Mesenchymal stem cell (in vitro differentiated cells and primary cell): ENCODE measurements at regions not wholly inside any gene's neighbourhood (a gene's known extent, or its start where the extent isn't known, plus 50 kb on each side); places are given as distances from the start of the nearest gene placed in this dataset.

ENCODE experiments used
- DNase-seq: peaks from one replicate; pipeline ENCODE4 v3.0.0-alpha.2; 2013
- H2AFZ ChIP-seq: one replicate; pipeline ENCODE4 v1.6.1; 2013; ENCODE audit warnings: low read depth, mild to moderate bottlenecking, control low read depth, inconsistent platforms, low read length, moderate library complexity
- H2AK5ac ChIP-seq: 2 replicates; pipeline ENCODE4 v1.6.1; 2013; ENCODE audit warnings: low read length, moderate library complexity, mild to moderate bottlenecking, inconsistent platforms; ENCODE audit not compliant: severe bottlenecking
- H2BK120ac ChIP-seq: one replicate; pipeline ENCODE4 v1.6.1; 2013; ENCODE audit warnings: low read depth, mild to moderate bottlenecking, inconsistent platforms, low read length, moderate library complexity
- H2BK12ac ChIP-seq, 2 experiments: one replicate each; pipeline ENCODE4 v1.6.1; 2013; ENCODE audit warnings: inconsistent platforms in 2 of 2, low read length in 2 of 2, mild to moderate bottlenecking in 2 of 2, moderate library complexity in 2 of 2, control low read depth in 1 of 2
- H2BK15ac ChIP-seq: one replicate; pipeline ENCODE4 v1.6.1; 2013; ENCODE audit warnings: mild to moderate bottlenecking, low read depth, inconsistent platforms; ENCODE audit not compliant: poor library complexity, severe bottlenecking
- H2BK5ac ChIP-seq: 2 replicates; pipeline ENCODE4 v1.6.1; 2013; ENCODE audit warnings: low read depth, mild to moderate bottlenecking, low read length, control low read depth, inconsistent platforms; ENCODE audit not compliant: poor library complexity, severe bottlenecking
- H3K14ac ChIP-seq, 2 experiments: one replicate each; pipeline ENCODE4 v1.6.1; 2013; ENCODE audit warnings: inconsistent platforms in 2 of 2, low read length in 2 of 2, control low read depth in 1 of 2, mild to moderate bottlenecking in 1 of 2, moderate library complexity in 1 of 2
- H3K18ac ChIP-seq, 2 experiments: one replicate each; pipeline ENCODE4 v1.6.1; 2013; ENCODE audit warnings: inconsistent platforms in 2 of 2, low read length in 2 of 2, control low read depth in 1 of 2, low read depth in 1 of 2, mild to moderate bottlenecking in 1 of 2
- H3K23ac ChIP-seq, 2 experiments: one replicate each; pipeline ENCODE4 v1.6.1; 2013; ENCODE audit warnings: inconsistent platforms in 2 of 2, low read length in 2 of 2, mild to moderate bottlenecking in 2 of 2, moderate library complexity in 2 of 2, control low read depth in 1 of 2
- H3K27ac ChIP-seq: 2 replicates; pipeline ENCODE4 v1.5.1; 2013; ENCODE audit warnings: mild to moderate bottlenecking, moderate library complexity, low read length, control low read depth, inconsistent platforms; ENCODE audit not compliant: poor library complexity, severe bottlenecking
- H3K27me3 ChIP-seq, 2 experiments: 2 replicates each; pipeline versions ENCODE4 v1.6.1 to v1.7.0; 2013; ENCODE audit warnings: low read length in 2 of 2, mild to moderate bottlenecking in 2 of 2, moderate library complexity in 2 of 2, control low read depth in 1 of 2, inconsistent platforms in 1 of 2; ENCODE audit not compliant: control insufficient read depth in 1 of 2, insufficient read depth in 1 of 2
- H3K36me3 ChIP-seq, 2 experiments: 2 replicates each; pipeline versions ENCODE4 v1.6.1 to v1.7.0; 2013; ENCODE audit warnings: low read length in 2 of 2, control low read depth in 1 of 2, inconsistent platforms in 1 of 2, low read depth in 1 of 2, mild to moderate bottlenecking in 1 of 2; ENCODE audit not compliant: insufficient read depth in 2 of 2, control insufficient read depth in 1 of 2
- H3K4ac ChIP-seq, 2 experiments: one replicate each; pipeline ENCODE4 v1.6.1; 2013; ENCODE audit warnings: inconsistent platforms in 2 of 2, low read length in 2 of 2, mild to moderate bottlenecking in 2 of 2, moderate library complexity in 2 of 2, control low read depth in 1 of 2, low read depth in 1 of 2
- H3K4me1 ChIP-seq: 2 replicates; pipeline ENCODE4 v1.6.1; 2013; ENCODE audit warnings: low read depth, low read length, control low read depth; ENCODE audit not compliant: control insufficient read depth, insufficient read depth
- H3K4me2 ChIP-seq: 2 replicates; pipeline ENCODE4 v1.6.1; 2013; ENCODE audit warnings: low read length, mild to moderate bottlenecking, inconsistent platforms; ENCODE audit not compliant: poor library complexity, severe bottlenecking
- H3K4me3 ChIP-seq, 2 experiments: 2 replicates each; pipeline versions ENCODE4 v1.5.1 to v1.7.0; 2013; ENCODE audit warnings: low read length in 2 of 2, mild to moderate bottlenecking in 2 of 2, control low read depth in 1 of 2, low read depth in 1 of 2; ENCODE audit not compliant: insufficient read depth in 1 of 2
- H3K79me1 ChIP-seq: replicated peaks from 2 replicates; pipeline ENCODE4 v1.6.1; 2013; ENCODE audit warnings: mild to moderate bottlenecking, control low read depth, low read length, inconsistent platforms; ENCODE audit not compliant: poor library complexity, severe bottlenecking
- H3K9ac ChIP-seq: 2 replicates; pipeline ENCODE4 v1.7.0; 2013; ENCODE audit warnings: mild to moderate bottlenecking, low read length, moderate library complexity
- H3K9me3 ChIP-seq: 2 replicates; pipeline ENCODE4 v1.7.0; 2013; ENCODE audit warnings: mild to moderate bottlenecking, low read length; ENCODE audit not compliant: control insufficient read depth
- H4K8ac ChIP-seq: one replicate; pipeline ENCODE4 v1.6.1; 2013; ENCODE audit warnings: inconsistent platforms, mild to moderate bottlenecking, low read length, moderate library complexity
- H4K91ac ChIP-seq: one replicate; pipeline ENCODE4 v1.6.1; 2013; ENCODE audit warnings: mild to moderate bottlenecking, low read length, inconsistent platforms
- WGBS: methylation state at CpG from one replicate; pipeline ENCODE4 v1.1.7; 2013; ENCODE audit warnings: mixed read lengths; 5-methylcytosine and 5-hydroxymethylcytosine counted together

- 89% methylated on average over 26 of the region's 26 CpGs for WGBS
- H3K4me3 ChIP-seq: no peak overlapping the region
- DNase-seq: no peak
- no peak overlapping the region for H2BK12ac ChIP-seq
- H3K79me1 ChIP-seq: no peaks in the 10 kb centered on the region
- no peak overlapping the region for H4K8ac ChIP-seq
- H3K27me3 ChIP-seq: peaks cover 0 to 18% of the 10 kb centered on the region in 2 experiments
- no peak overlapping the region for H2BK120ac ChIP-seq
- peaks cover 0 to 4% of the 10 kb centered on the region in 2 experiments for H3K36me3 ChIP-seq
- H2AFZ ChIP-seq: no peak overlapping the region
- no peak overlapping the region for H3K18ac ChIP-seq
- no peak overlapping the region for H3K14ac ChIP-seq
- no peak overlapping the region for H3K4ac ChIP-seq
- H3K23ac ChIP-seq: no peak overlapping the region
- H4K91ac ChIP-seq: no peak overlapping the region
- H3K9ac ChIP-seq: no peak overlapping the region
- peaks cover 6% of the 10 kb centered on the region for H3K4me1 ChIP-seq
- H3K27ac ChIP-seq: no peak overlapping the region
- no peaks in the 10 kb centered on the region for H3K9me3 ChIP-seq
- H2AK5ac ChIP-seq: no peak overlapping the region
- H2BK5ac ChIP-seq: no peak overlapping the region
- H2BK15ac ChIP-seq: no peak overlapping the region
- no peak overlapping the region for H3K4me2 ChIP-seq
Measured at GRCh38 chr2:241991299-241991698, 121.8 kb downstream of the RTP5 start.

GRCh38 chr2:241992753-241993152 is 123.2 kb downstream of the RTP5 start:
- H3K27me3 ChIP-seq: peaks cover 12 to 29% of the 10 kb centered on the region in 2 experiments
- no peak overlapping the region for H3K23ac ChIP-seq
- no peak overlapping the region for H3K4me3 ChIP-seq
- 91% methylated on average over 14 of the region's 14 CpGs for WGBS
- H3K79me1 ChIP-seq: no peaks in the 10 kb centered on the region
- no peak overlapping the region for H4K91ac ChIP-seq
- no peak overlapping the region for H2AK5ac ChIP-seq
- no peak overlapping the region for H3K14ac ChIP-seq
- no peak overlapping the region for H3K27ac ChIP-seq
- no peak overlapping the region for H2AFZ ChIP-seq
- no peak for DNase-seq
- H3K9me3 ChIP-seq: no peaks in the 10 kb centered on the region
- no peak overlapping the region for H4K8ac ChIP-seq
- no peak overlapping the region for H2BK15ac ChIP-seq
- no peak overlapping the region for H2BK120ac ChIP-seq
- H3K4me2 ChIP-seq: no peak overlapping the region
- peaks cover 6% of the 10 kb centered on the region for H3K4me1 ChIP-seq
- H3K18ac ChIP-seq: no peak overlapping the region
- H2BK12ac ChIP-seq: no peak overlapping the region
- peaks cover 0 to 4% of the 10 kb centered on the region in 2 experiments for H3K36me3 ChIP-seq
- no peak overlapping the region for H2BK5ac ChIP-seq
- H3K4ac ChIP-seq: no peak overlapping the region
- no peak overlapping the region for H3K9ac ChIP-seq

DNA sequence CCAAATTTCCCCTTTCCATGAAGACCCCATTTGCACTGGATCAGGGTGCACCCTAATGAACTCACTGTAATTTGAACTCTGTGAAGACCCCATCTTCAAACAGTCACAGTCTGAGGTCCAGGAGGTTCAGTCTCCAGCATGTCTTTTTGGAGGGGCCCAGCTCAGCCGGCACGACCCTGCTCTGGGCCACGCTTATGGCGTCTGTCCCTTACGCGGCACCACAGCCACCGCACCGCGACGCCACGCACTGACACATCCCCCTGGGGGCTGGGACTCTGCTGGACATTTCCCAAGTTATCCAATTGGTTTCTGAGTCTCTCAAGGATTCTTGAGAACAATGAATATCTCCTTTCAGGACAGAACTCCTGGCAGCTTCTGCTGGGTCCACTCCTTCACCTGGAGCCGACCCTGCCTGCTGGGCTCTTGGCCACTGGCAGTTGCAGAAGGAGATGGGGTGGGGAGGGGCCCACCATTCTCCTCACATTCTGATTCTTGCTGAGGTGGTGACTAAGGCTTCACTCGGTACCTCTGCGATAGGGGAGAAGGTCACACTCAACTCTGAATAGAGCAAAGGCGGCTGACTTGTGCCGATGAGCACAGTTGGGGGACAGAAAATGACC is 124.0 kb downstream of the RTP5 start:
- H2AK5ac ChIP-seq: no peak overlapping the region
- no peak overlapping the region for H3K4me3 ChIP-seq
- no peak overlapping the region for H3K14ac ChIP-seq
- H3K18ac ChIP-seq: no peak overlapping the region
- no peak overlapping the region for H3K27ac ChIP-seq
- 94% methylated on average over 16 of the region's 16 CpGs for WGBS
- H2BK12ac ChIP-seq: no peak overlapping the region
- H4K8ac ChIP-seq: no peak overlapping the region
- no peak overlapping the region for H3K23ac ChIP-seq
- peaks cover 6% of the 10 kb centered on the region for H3K4me1 ChIP-seq
- H2AFZ ChIP-seq: no peak overlapping the region
- H3K27me3 ChIP-seq: peaks cover 14 to 34% of the 10 kb centered on the region in 2 experiments
- H4K91ac ChIP-seq: no peak overlapping the region
- no peak overlapping the region for H3K4ac ChIP-seq
- H2BK15ac ChIP-seq: no peak overlapping the region
- H3K79me1 ChIP-seq: no peaks in the 10 kb centered on the region
- no peaks in the 10 kb centered on the region for H3K9me3 ChIP-seq
- no peak overlapping the region for H3K9ac ChIP-seq
- no peak overlapping the region for H3K4me2 ChIP-seq
- DNase-seq: no peak
- H2BK120ac ChIP-seq: no peak overlapping the region
- no peak overlapping the region for H2BK5ac ChIP-seq
- peaks cover 0 to 4% of the 10 kb centered on the region in 2 experiments for H3K36me3 ChIP-seq

GRCh38 chr2:241994086-241994485 is 124.6 kb downstream of the RTP5 start:
- Histone ChIP-seq H2AK5ac (no peak overlapping the region), H4K91ac (no peak overlapping the region), H3K27me3 (peaks cover 14 to 35% of the 10 kb centered on the region in 2 experiments), H2BK12ac (no peak overlapping the region), H2BK5ac (no peak overlapping the region), H3K14ac (no peak overlapping the region), H2AFZ (no peak overlapping the region), H3K9ac (no peak overlapping the region), H3K4me3 (no peak overlapping the region), H2BK120ac (no peak overlapping the region), H3K36me3 (peaks cover 0 to 4% of the 10 kb centered on the region in 2 experiments), H2BK15ac (no peak overlapping the region), H3K4me2 (no peak overlapping the region), H3K9me3 (no peaks in the 10 kb centered on the region), H4K8ac (no peak overlapping the region), H3K23ac (no peak overlapping the region), H3K4ac (no peak overlapping the region), H3K27ac (no peak overlapping the region), H3K18ac (no peak overlapping the region), H3K4me1 (peaks cover 6% of the 10 kb centered on the region), H3K79me1 (no peaks in the 10 kb centered on the region)
- DNase-seq: no peak
- WGBS: 89% methylated on average over 12 of the region's 12 CpGs
